SJSA1 (cell line): ENCODE measurements at regions not wholly inside any gene's neighbourhood (a gene's known extent, or its start where the extent isn't known, plus 50 kb on each side); places are given as distances from the start of the nearest gene placed in this dataset.
"Not testable (repeated sequence)": the region's sequence is repeated elsewhere in the genome, so short reads cannot be mapped to it uniquely, and the experiment has no call there.

Experiments
- DNase-seq, 2 experiments: peaks; one replicate each; pipeline ENCODE4 v3.0.0-alpha.2; 2015 to 2020; ENCODE audit warnings: low spot score in 2 of 2, low read depth in 1 of 2
- H3K27ac ChIP-seq: fragments of 250-450 bp; sonication (Bioruptor Pico); 2 replicates; pipeline ENCODE4 v1.5.1; 2020; ENCODE audit warnings: mild to moderate bottlenecking, moderate library complexity
- H3K27me3 ChIP-seq: fragments of 250-450 bp; sonication (Bioruptor Pico); replicated peaks from 2 replicates; pipeline ENCODE4 v1.5.1; 2020; ENCODE audit warnings: mild to moderate bottlenecking, moderate library complexity
- H3K36me3 ChIP-seq: fragments of 250-450 bp; sonication (Bioruptor Pico); 2 replicates; pipeline ENCODE4 v1.5.1; 2020; ENCODE audit warnings: mild to moderate bottlenecking
- H3K4me1 ChIP-seq: fragments of 250-450 bp; sonication (Bioruptor Pico); replicated peaks from 2 replicates; pipeline ENCODE4 v1.6.1; 2021; ENCODE audit warnings: mild to moderate bottlenecking
- H3K4me3 ChIP-seq: fragments of 250-450 bp; sonication (Bioruptor Pico); 2 replicates; pipeline ENCODE4 v1.5.1; 2020; ENCODE audit warnings: mild to moderate bottlenecking
- H3K9me3 ChIP-seq: fragments of 250-450 bp; sonication (Bioruptor Pico); replicated peaks from 2 replicates; pipeline ENCODE4 v1.5.1; 2020; ENCODE audit warnings: mild to moderate bottlenecking

- Histone ChIP-seq H3K4me1 (no peaks in the 10 kb centered on the region), H3K36me3 (no peaks in the 10 kb centered on the region), H3K27ac (no peak overlapping the region), H3K4me3 (no peak overlapping the region), H3K9me3 (no peaks in the 10 kb centered on the region), H3K27me3 (no peaks in the 10 kb centered on the region)
- DNase-seq, result no peak
These were observed 366.9 kb upstream of the CHORDC1 start for GRCh38 chr11:90589735-90590134.

DNA sequence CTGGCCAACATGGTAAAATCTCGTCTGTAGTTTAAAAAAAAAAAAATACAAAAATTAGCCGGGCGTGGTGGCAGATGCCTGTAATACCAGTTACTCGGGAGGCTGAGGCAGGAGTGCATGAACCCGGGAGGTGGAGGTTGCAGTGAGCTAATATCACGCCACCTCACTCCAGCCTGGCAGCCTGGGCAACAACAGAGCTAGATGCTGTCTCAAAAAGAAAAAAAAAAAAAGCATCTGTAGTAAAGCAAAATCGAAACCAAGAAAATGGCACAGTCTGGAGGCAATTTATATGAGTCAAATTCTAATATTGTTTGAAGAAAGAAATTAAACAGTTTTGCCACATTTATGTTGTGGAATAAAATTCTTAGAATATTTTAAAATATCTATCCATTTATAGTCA, 365.0 kb upstream of the CHORDC1 start:
- no peaks in the 10 kb centered on the region for H3K9me3 ChIP-seq
- no peaks in the 10 kb centered on the region for H3K36me3 ChIP-seq
- H3K27ac ChIP-seq, result no peak overlapping the region
- no peaks in the 10 kb centered on the region for H3K27me3 ChIP-seq
- no peak for DNase-seq
- H3K4me1 ChIP-seq, result no peaks in the 10 kb centered on the region
- H3K4me3 ChIP-seq, result no peak overlapping the region

DNA sequence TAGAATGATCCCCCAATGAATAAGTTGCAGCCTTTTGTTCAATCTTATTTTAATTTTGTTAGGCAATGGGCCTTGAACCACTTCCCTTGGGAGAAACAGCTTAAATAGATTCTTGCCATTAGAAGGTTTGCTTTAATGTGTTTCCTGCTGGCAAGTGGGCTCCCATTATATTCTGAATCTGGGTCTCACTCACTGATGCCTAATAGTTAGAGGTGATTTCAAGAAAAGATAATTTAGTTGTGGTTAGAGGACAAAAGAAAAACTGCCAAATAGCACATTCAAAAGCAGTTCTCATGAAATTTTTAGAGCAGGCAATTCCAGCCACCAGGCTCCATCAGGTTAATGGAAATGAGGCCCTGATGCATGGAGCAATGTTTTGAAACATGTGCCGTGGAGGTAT, 362.6 kb upstream of the CHORDC1 start:
- Histone ChIP-seq H3K9me3 (no peaks in the 10 kb centered on the region), H3K4me3 (no peak overlapping the region), H3K27ac (no peak overlapping the region), H3K4me1 (no peaks in the 10 kb centered on the region), H3K36me3 (no peaks in the 10 kb centered on the region), H3K27me3 (no peaks in the 10 kb centered on the region)
- no peak for DNase-seq

- H3K27ac ChIP-seq, H3K36me3 ChIP-seq, H3K27me3 ChIP-seq, H3K4me1 ChIP-seq, H3K4me3 ChIP-seq, H3K9me3 ChIP-seq, DNase-seq: not testable (repeated sequence)
These were observed 360.1 kb upstream of the CHORDC1 start for GRCh38 chr11:90582999-90583398.

DNA sequence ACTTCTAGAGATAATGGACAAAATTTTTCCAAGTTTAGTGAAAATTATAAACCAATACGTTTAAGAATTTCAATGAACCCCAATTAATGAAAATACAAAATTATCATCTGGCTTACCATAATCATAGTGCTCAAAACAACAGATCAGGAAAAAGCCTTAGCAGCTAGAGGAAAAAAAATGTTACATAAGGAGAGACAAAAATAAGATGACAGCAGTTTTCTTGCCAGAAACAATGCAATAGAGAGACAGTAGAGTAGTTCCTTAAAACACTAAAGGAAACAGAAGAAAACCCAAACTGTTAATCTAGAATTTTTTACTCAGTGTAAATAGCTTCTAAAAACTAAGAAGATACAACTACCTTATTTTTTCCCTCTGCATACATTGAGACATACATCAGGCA, 341.7 kb upstream of the CHORDC1 start:
- no peak overlapping the region for H3K4me3 ChIP-seq
- no peaks in the 10 kb centered on the region for H3K4me1 ChIP-seq
- H3K9me3 ChIP-seq, result no peaks in the 10 kb centered on the region
- no peaks in the 10 kb centered on the region for H3K27me3 ChIP-seq
- no peaks in the 10 kb centered on the region for H3K36me3 ChIP-seq
- no peak for DNase-seq
- no peak overlapping the region for H3K27ac ChIP-seq

DNA sequence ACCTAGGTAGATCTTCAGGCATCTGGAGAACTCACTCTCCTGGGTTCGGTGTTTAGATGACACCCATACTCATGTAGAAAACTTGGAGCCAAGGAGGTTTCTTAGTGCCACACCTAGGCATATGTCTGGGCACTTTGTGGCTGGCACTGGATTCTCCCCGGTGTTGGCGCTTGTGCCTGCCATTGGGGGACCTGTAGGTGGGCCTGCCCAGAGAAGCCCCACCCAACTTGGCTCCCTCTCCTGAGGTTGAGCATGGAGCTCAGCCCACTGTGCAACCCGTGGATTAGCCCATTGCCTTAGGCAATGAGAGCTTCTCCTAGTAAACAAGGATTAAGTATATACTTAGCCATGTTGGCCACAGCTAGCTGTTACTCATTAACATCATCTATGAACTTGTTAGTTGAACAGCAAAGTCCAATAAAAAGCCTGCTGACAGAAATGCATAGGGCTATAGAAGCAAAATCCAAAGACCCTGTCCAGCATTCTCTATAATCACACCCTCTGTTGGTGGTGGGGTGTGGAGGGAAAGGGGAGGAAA, 335.5 kb upstream of the CHORDC1 start:
- Histone ChIP-seq H3K4me1 (no peaks in the 10 kb centered on the region), H3K9me3 (no peaks in the 10 kb centered on the region), H3K36me3 (no peaks in the 10 kb centered on the region), H3K4me3 (no peak overlapping the region), H3K27ac (no peak overlapping the region), H3K27me3 (no peaks in the 10 kb centered on the region)
- no peak for DNase-seq

- Histone ChIP-seq H3K27me3 (no peaks in the 10 kb centered on the region), H3K4me3 (no peak overlapping the region), H3K36me3 (no peaks in the 10 kb centered on the region), H3K27ac (no peak overlapping the region), H3K9me3 (no peaks in the 10 kb centered on the region), H3K4me1 (no peaks in the 10 kb centered on the region)
- DNase-seq, result no peak
These were observed 333.8 kb upstream of the CHORDC1 start for GRCh38 chr11:90556606-90557005.

GRCh38 chr11:90556026-90556425, 333.2 kb upstream of the CHORDC1 start:
- DNase-seq, result no peak
- Histone ChIP-seq H3K27me3 (no peaks in the 10 kb centered on the region), H3K4me1 (no peaks in the 10 kb centered on the region), H3K27ac (no peak overlapping the region), H3K9me3 (no peaks in the 10 kb centered on the region), H3K4me3 (no peak overlapping the region), H3K36me3 (no peaks in the 10 kb centered on the region)

GRCh38 chr11:90555477-90555876, 332.6 kb upstream of the CHORDC1 start:
- H3K4me3 ChIP-seq, result no peak overlapping the region
- no peak overlapping the region for H3K27ac ChIP-seq
- no peaks in the 10 kb centered on the region for H3K9me3 ChIP-seq
- DNase-seq, result no peak
- H3K36me3 ChIP-seq, result no peaks in the 10 kb centered on the region
- H3K27me3 ChIP-seq, result no peaks in the 10 kb centered on the region
- no peaks in the 10 kb centered on the region for H3K4me1 ChIP-seq

DNA sequence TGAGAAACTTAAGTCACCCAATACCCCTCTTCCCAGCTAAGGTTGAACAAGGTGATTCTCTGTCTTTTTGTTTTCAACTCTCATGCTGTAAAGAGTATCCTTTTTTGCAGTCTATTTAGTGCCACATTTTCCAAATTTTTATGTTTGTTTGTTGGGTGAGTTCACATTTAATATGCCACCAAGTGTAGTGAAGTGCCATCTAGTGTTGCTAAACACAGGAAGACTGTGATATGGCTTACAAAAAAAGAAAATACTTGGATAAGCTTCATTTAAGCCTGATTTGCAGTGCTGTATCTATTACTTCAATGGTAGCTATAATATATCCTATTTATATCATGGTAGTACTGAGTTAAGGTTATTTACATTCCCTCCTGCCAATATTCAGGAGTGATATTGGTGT, 319.2 kb upstream of the CHORDC1 start:
- Histone ChIP-seq H3K27ac (no peak overlapping the region), H3K4me1 (no peaks in the 10 kb centered on the region), H3K36me3 (no peaks in the 10 kb centered on the region), H3K4me3 (no peak overlapping the region), H3K27me3 (no peaks in the 10 kb centered on the region), H3K9me3 (no peaks in the 10 kb centered on the region)
- DNase-seq, result no peak

DNA sequence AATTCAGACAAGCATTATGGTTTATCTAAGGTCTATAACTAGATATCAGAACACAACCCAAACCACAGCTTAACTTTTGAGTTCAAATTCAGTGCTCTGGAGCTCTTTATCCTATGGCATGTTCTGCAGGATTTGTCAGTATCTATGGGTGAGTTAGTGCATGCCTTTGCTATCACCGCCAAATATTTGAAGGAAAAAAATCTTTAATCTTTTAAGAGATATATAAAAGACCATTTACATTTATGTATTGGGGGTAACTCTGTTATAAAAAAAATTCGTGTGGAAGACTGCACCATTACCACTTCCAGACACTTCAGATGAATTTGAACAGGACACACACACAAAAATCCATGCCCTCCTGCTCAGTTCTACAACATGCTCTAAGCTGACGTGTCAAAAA, 313.5 kb upstream of the CHORDC1 start:
- Histone ChIP-seq H3K27ac (no peak overlapping the region), H3K4me1 (no peaks in the 10 kb centered on the region), H3K9me3 (no peaks in the 10 kb centered on the region), H3K4me3 (no peak overlapping the region), H3K36me3 (no peaks in the 10 kb centered on the region), H3K27me3 (no peaks in the 10 kb centered on the region)
- DNase-seq, result no peak

DNA sequence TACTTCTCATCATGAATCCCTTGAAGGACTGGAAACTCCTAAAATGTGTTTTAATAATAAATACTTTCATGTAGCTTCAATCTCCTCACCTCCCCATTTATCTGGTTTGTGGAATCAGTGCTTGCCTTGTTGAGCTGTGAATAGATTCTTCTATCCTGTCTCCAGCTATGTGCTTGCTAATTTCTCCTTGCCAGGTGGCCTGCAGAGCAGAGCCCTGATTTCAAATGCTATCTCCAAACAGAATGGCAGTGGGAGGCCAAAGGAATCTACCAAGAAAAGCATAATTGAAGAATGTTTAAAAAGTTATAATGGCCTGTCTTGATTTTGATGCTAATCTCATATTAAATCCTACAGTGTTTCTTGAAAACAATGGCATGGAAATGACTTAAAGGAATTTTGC, 309.3 kb upstream of the CHORDC1 start:
- no peaks in the 10 kb centered on the region for H3K4me1 ChIP-seq
- H3K27me3 ChIP-seq, result no peaks in the 10 kb centered on the region
- no peak overlapping the region for H3K4me3 ChIP-seq
- no peak for DNase-seq
- no peaks in the 10 kb centered on the region for H3K36me3 ChIP-seq
- H3K27ac ChIP-seq, result no peak overlapping the region
- H3K9me3 ChIP-seq, result no peaks in the 10 kb centered on the region

GRCh38 chr11:90531001-90531400, 308.2 kb upstream of the CHORDC1 start:
- H3K27me3 ChIP-seq, result no peaks in the 10 kb centered on the region
- no peak for DNase-seq

GRCh38 chr11:90525962-90526361, 303.1 kb upstream of the CHORDC1 start:
- Histone ChIP-seq H3K4me1 (no peaks in the 10 kb centered on the region), H3K36me3 (no peaks in the 10 kb centered on the region), H3K4me3 (no peak overlapping the region), H3K27ac (no peak overlapping the region), H3K9me3 (no peaks in the 10 kb centered on the region), H3K27me3 (no peaks in the 10 kb centered on the region)
- DNase-seq, result no peak

More at GRCh38 chr11:90531001-90531400, 308.2 kb upstream of the CHORDC1 start:
- H3K4me3 ChIP-seq, result no peak overlapping the region
- no peaks in the 10 kb centered on the region for H3K9me3 ChIP-seq
- no peak overlapping the region for H3K27ac ChIP-seq
- H3K36me3 ChIP-seq, result no peaks in the 10 kb centered on the region
- no peaks in the 10 kb centered on the region for H3K4me1 ChIP-seq

DNA sequence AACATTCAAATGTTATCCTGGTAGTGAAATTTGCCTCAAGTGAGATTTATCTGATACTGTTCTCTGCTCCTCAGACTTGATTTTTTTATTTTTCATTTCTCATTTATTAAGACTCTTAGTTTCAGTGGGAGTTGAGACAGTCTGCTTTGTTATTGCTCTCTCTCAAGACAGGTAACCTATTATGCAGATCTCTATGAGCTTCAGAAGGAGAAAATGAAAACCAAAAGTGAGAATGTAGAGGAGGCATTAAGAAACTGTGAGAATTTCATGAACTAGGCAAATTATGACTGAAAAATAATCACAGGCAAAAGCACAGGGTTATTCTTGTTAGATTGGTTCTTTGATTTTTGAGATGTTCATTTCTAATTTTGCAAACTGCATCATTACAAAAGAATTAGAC, 290.0 kb upstream of the CHORDC1 start:
- no peaks in the 10 kb centered on the region for H3K27me3 ChIP-seq
- no peaks in the 10 kb centered on the region for H3K4me1 ChIP-seq
- no peaks in the 10 kb centered on the region for H3K9me3 ChIP-seq
- H3K27ac ChIP-seq, result no peak overlapping the region
- H3K4me3 ChIP-seq, result no peak overlapping the region
- H3K36me3 ChIP-seq, result no peaks in the 10 kb centered on the region
- DNase-seq, result no peak
